ENCODE measurements at regions not wholly inside any gene's neighbourhood (a gene's known extent, or its start where the extent isn't known, plus 50 kb on each side); places are given as distances from the start of the nearest gene placed in this dataset.

DNA sequence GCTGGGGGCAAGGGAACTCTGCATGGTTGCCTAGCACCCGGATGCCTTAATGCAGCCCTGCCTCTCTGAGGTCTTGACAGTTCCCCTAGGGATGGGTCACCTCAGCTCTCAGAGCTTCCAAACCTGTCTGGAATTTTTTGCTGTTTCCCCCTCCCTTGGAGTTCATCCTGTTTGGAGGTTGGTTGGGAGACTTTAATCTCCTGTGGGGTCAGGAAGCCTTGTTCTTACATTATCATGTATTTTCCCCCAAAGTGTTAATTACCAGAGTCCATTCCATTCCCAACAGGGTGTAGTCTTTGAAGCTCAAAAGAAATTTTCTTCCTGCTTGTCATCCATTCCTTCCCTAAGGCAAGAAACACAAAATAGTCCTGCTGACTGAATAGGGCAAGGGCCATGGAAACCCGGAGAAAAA lies 150.3 kb upstream of the SPRY4 start:
- no peak for DNase-seq

DNA sequence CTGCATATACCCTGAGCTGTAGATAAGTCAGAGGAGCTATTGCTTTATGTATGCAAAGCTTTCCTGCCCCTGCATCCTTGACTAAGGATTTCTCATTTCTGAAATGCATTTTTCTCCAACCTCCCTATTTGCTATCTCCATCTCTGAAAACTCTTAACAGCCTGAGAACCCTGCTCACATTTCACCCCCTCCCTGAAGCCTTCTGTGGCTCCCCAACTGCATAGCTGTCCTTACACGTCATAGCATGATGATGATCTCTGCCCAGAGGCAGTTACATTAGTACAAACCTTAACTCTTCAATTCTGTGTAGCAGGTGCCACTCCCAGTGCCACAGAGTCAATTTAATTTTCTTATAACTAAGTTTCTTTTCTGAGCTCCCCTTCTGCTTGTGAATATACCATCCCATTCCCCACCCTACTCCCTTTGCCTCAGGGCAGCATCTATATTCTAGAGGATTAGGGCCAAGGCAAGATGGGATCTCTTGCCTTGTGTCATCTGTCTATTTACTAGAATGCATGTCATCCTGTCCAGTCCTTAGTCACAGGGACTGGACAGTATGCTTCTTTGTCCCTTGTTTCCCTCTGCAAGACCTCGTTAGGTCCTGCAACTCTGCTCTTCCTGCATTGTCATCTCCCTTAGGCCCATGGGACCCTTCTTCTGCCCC lies 149.7 kb upstream of the SPRY4 start:
- DNase-seq = no peak

DNA sequence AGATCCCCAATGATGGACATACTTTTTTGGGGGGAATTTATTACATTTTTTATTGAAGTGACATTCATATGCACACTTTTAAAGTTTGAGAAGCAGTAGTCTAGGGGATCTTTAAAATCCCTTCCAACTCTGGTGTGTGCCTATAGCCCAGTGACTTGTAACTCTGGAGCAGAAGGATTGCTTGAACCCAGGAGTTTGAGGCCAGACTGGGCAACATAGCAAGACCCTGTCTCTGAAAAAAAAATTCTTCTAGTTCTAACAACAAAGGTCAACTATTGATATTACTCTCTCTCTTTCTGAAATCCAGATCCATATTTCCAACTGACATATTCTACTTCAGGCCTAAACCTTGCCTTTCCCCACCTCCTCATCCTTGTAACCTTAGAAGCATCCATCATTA lies 148.2 kb upstream of the SPRY4 start:
- DNase-seq = no peak

DNA sequence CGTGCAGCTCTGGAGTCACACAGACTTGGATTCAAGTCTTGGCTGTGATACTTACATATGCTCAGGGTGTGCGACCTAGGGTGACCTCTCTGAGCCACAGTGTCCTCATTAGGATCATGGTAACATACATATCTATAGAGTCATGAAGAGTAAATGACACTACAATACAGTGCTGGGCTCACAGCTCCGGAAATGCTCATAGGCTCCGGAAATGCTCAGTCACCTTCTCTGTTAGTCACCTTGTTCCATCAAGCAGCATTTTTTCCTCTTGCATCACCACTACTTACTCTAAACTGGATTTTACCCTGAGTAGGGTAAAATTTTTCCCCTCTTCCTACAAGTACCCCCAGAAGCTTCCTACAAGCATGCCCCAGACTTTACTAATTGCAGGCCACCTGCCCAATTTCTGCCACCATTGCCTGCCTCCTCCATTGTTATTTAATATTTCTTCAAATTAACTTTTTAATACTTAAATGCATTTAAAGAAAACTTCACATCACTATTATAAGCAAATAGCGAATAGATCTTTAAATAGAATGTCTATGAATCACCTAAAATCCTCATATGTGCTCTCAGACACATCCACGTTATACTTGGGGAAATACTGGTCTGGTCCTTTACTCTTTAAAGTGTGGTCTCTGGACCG lies 147.6 kb upstream of the SPRY4 start:
- no peak for DNase-seq

DNA sequence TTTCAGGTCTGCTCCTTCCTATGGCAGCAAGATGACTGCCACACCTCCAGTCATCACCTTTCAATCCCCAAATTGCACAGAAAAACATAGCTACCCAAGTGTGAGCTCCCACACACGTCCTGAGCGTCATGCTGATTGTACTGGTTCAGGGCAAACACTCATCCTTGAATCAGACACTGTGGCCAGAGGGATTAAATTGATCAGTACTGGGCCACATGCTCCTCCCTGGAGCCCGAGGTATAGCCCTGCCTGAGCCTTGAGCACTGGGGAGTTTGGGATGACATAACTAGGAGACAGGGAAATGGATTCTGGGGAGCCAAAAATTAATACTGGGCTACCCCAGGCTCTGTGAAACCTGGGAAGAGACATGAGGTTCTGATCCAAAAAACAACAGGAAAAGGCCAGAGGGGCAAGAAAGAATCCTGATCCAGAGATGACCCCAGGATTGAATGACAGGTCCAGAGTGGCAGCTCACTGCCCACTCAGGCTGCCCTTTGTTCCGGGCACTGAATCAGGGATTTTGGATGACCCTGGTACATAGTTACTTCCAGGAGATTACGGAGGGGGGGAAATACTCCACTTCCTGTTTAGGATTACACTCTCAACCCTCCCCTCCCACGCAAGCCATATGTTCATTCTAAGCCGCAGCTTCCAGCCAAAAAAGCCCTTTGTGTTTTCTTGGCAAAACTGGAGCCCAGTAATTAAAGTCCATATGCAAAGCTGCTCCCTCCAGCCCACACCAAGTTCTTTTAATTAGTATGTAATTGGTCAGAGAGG lies 141.6 kb upstream of the SPRY4 start:
- no peak for DNase-seq

GRCh38 chr5:142465476-142465875 lies 140.7 kb upstream of the SPRY4 start:
- no peak for DNase-seq

GRCh38 chr5:142463904-142464303 lies 139.1 kb upstream of the SPRY4 start:
- DNase-seq = no peak

DNA sequence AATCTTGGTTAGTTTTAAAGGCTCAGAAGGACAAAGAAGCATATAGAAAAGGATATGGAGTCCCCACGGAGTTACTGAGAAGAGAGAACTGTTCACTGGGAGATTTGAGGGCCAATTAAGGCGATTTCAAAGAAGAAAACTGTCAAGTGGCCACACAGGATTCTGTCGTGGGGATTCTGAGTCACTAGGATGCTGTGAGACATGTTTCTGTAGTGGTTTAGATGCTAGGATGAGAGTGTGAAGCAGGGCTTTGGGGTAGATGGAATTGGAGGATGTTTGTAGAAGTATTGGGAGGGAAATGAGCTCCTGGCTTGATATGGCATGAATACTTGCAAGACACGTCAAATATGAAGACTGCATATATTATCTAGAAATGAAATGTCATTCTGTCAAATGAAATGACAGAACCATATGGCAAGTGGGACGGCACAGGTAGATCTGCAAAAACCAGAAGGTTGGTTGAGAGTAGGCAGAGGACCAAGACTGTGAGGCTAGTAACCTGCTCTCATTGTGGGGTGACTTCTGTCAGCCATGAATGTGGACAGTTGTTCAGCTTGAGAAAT lies 136.3 kb upstream of the SPRY4 start:
- no peak for DNase-seq

DNA sequence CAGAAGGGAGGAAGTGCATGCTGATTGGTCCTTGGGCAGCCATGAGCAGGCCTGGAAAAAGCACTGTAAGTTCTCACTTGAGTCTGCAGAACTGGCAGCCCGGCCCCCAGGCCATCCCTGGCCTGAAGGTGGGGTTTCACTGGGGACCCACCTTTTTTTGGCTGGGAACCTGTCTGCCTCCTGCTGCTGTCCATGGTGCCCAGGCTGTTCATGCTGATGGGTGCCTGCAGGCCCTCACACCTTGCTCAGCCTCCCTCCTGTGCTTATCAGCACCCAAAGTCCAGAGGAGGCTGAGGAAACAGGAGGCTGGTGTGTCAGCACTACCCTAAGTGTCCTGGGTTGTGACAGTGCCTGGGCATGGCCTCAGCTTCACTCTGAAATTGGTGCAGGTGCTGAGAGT lies 134.4 kb upstream of the SPRY4 start:
- DNase-seq = no peak

DNA sequence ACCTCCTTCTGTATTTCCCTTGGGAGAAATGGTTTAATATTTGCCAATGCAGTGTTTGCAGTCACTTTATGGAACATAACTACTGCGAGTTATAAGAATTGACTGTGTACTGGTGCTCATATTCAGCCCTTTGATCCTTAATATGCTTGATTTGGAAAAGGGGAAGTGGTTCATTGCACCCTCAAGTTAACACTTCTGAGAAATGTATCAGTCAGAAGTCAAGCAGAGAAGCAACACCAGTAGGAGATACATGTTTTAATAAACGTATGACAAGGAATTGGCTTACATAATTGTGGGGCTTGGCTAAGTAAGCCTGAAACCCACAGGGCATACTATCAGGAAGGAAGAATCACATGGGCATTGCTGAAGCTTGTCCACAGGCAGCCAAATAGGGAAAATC lies 131.0 kb upstream of the SPRY4 start:
- no peak for DNase-seq

DNA sequence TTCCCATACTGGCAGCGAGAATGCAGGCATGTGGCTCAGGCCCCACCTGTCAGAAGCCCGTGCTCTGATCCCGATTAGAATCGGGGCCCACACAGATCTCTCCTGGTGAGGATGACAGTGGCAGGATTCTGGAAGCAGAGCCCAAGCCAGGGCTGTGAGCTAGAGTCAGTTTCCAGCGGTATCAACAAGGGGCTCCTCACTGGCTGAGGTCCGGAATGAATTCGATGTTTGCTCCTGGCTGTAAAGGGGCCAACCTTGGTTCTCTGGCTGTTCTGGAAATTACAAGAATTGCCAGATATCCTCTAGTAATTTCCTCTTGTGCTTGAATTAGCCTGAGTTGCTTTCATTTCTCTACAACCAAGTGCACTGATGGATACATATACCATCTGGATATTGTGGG lies 129.1 kb upstream of the SPRY4 start:
- DNase-seq = no peak

DNA sequence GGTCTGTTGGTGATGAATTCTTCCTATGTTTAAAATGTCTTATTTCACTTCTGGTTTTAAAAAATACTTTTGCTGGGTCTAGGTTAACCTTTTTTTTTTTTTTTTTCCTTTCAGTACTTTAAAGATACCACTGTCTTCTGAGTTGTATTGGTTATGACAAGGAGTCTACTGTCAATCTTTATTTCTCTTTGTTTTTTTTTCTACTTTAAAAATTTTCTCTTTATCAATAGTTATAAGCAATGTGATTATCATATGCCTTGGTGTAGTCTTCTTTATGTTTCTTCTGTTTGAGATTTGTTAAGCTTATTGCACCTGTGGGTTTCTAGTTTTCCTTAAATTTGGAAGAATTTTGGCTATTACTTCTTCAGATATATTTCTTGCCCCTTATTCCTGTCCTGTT lies 125.6 kb upstream of the SPRY4 start:
- DNase-seq = no peak

GRCh38 chr5:142447887-142448286 lies 123.1 kb upstream of the SPRY4 start:
- no peak for DNase-seq

DNA sequence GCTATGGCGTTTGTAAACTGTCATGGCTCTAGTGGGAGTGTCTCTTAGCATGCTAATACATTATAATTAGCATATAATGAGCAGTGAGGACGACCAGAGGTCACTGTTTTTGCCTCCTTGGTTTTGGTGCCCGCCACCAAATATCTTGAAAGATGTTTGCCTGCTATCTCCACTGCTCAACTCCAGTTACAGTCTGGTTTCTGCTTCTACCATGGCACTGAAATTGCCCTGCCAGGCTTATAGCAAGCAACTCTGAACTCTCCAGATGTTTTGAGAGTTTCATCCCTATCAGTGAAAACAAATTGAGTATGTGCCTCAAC lies 122.1 kb upstream of the SPRY4 start:
- no peak for DNase-seq

GRCh38 chr5:142446131-142446959 lies 121.5 kb upstream of the SPRY4 start:
- no peak for DNase-seq

- DNase-seq = no peak
These were observed 120.4 kb upstream of the SPRY4 start for GRCh38 chr5:142445266-142445665.

- no peak for DNase-seq
These were observed 116.8 kb upstream of the SPRY4 start for GRCh38 chr5:142441616-142442015.

DNA sequence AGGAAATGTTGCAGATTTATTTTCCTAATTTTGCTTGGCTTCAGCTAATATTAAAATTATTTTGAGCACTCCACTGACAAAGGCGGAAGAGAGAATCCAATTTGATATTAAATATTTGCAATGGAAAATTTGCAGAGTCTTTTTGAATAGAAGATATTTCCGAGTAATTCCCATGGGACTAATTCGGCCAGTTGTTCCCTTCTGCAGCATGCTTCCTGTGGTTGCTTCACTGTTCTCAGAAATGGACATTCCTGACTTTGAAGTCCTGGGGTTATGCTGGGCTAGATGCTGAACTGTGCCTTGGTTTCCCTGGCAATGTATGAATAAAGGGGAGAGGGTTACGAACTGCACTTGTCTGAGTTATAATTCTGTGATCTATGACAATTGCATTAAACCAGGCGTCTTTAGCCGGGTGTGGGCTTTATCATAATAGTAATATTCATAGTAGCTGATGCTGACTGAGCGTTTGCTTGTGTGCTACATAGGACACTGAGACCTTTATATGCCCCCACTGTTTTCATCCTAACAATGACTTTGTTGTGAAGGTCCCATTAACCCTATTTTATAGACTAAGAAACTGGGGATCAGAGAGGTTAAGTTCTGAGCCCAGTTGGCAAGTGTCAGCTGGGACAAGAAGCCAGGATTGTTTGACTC lies 114.5 kb upstream of the SPRY4 start:
- no peak for DNase-seq

DNA sequence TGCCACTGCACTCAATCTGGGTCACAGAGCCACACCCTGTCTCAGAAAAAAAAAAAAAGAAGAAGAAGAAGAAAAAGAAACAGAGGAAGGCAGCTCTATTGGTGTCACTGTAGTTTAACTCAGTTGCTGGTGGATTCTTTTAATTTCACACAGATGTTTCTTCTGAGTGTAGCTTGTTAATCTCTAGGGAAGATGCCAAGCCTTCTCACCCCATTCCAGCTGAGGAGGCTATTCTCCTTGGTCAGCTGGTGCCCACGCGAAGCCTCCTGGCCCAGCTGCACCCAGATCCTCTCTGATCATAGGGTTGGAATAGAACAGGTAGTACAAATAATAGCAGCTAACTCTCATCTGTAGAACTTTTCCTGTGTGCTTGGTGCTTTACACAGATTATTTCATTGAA lies 113.8 kb upstream of the SPRY4 start:
- DNase-seq = no peak

GRCh38 chr5:142437563-142437962 lies 112.7 kb upstream of the SPRY4 start:
- DNase-seq = no peak

GRCh38 chr5:142435410-142436115 lies 110.7 kb upstream of the SPRY4 start:
- no peak for DNase-seq
